Caki2 (cell line): ENCODE measurements at regions not wholly inside any gene's neighbourhood (a gene's known extent, or its start where the extent isn't known, plus 50 kb on each side); places are given as distances from the start of the nearest gene placed in this dataset.

ENCODE experiments used
- DNase-seq: peaks from one replicate; pipeline ENCODE4 v3.0.0-alpha.2; 2015; ENCODE audit warnings: low read depth
- in situ Hi-C: cut with HindIII; loops from 2 replicates; pipeline ENCODE4 v1.10.0; 2016; ENCODE audit warnings: low sequenced_read_pairs, low pct_unique_long_range_greater_than_20kb, mixed read lengths

DNA sequence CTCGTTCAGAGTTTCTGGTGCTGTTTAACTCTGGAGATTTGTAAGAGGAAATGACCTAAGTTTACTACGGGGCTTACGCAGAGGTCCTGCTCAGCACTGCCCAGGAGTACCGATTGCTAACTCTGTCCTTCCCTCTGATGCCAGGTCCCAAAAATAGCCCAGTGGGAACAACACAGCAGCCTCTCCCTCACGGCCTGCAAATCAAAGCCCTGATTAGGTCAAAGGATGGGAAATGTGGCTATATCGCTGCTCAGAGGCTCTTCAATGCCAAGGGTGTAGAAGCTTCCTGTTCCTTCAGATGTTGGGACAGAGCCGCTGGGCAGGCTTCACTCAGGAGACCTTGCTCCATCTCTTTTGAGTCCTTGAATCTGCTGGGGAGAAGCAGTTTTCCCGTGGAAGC is 174.2 kb upstream of the KCNJ16 start:
- no peak for DNase-seq
- in situ Hi-C loops: no loop called here

GRCh38 chr17:69906306-69906705 is 168.7 kb upstream of the KCNJ16 start:
- in situ Hi-C loops: no loop called here

GRCh38 chr17:69907132-69907847 is 167.7 kb upstream of the KCNJ16 start:
- DNase-seq: no peak
- in situ Hi-C loops: no loop called here

More at GRCh38 chr17:69906306-69906705, 168.7 kb upstream of the KCNJ16 start:
- DNase-seq: no peak

DNA sequence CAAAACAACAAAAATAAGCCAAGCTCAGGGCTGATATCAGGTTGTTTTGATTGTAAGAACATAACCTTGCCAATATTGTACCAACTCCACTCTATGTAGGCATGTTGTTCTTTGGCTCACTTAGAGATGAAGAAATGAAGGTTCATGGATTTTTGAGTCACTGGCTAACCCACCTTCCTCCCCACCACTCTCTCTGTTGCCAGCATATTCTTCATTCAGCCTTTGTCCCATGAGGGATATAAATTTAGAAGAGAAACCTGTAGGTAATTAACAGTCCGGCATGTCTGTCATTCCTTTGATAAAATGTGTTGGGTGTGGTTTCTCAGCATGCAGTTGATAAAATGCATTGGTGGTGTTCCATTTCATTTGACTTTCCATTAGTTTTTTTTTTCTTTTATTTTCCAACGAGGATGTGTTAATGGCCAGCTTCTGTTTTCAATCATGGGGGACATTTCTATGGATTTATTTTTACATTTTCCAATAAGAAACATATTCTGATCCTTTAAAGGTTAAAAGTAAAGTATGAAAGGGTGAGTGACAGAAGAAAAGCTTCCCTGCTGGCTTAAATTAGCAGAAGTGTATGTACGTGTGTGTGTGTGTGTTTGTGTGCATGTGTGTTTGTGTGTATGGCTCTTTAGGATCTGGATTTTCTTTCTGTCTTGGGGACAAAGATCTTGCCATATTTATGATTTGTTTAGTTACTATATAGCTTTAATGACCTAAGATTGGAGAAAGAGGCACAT is 166.2 kb upstream of the KCNJ16 start:
- DNase-seq: no peak
- in situ Hi-C loops: no loop called here

DNA sequence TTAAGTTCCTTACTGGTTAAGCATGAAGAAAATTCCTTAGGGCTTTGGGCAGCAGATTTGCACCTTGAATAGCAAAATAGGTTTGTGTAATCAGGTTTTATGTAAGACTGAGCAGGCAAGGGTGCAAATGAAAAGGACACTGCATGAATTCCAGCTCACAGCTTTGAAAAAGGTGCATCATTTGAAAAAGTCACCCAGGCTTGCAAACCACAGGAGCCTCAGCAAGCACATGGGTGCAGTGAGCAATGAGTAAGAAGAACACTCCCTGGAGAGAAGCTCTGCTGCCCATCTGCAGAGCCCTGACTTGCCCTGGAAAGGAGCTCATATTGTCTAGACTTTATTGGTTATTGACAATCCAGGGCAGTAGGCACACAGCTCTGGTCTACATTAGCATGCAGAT is 165.6 kb upstream of the KCNJ16 start:
- peak; percentile 10 for DNase-seq
- in situ Hi-C loops: no loop called here

DNA sequence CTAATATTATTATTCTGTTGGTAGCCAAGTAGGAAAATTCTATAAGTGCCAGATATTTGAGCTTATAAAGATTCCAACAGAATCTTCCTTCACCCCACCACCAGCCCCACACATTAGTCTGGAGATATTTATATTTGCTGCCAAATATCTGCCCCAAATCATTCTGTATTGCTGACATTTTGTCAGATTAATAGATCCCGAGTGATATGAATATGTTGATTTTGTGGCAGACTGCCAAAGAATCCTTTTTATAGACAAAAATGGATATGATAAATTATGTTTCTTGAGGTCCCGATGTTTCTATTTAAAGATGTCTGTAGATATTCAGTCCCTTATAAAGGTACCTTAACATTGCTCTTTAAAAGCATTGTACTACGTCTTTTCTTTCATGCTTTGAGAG is 162.2 kb upstream of the KCNJ16 start:
- DNase-seq: no peak
- in situ Hi-C loops: no loop called here

DNA sequence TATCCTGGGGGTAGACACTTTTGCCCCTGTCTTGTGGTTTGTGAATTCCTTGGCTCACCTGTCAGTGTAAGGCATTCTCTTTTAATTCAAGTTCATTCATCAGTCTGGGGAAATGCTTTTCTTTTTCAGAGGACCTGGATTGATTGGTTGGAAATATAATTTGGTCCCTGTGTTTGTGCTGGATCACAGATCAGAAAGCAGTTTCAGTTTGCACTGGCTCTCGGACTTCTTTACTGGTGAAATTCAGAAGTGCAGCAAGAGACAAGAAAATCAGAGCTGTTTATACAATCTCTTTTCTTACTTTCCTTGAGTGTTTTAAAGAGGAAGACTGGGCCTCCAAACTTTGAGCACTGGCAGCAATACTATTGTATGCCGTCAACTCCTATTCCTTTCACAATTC is 161.8 kb upstream of the KCNJ16 start:
- no peak for DNase-seq

GRCh38 chr17:69913616-69914015 is 161.4 kb upstream of the KCNJ16 start:
- no peak for DNase-seq
- in situ Hi-C loops: no loop called here

More for the DNA sequence above, 161.8 kb upstream of the KCNJ16 start:
- in situ Hi-C loops: no loop called here

- DNase-seq: no peak
These were observed 160.5 kb upstream of the KCNJ16 start for GRCh38 chr17:69914520-69914919.

GRCh38 chr17:69916761-69917160 is 158.3 kb upstream of the KCNJ16 start:
- in situ Hi-C loops: no loop called here
- no peak for DNase-seq

More at GRCh38 chr17:69914520-69914919, 160.5 kb upstream of the KCNJ16 start:
- in situ Hi-C loops: no loop called here

DNA sequence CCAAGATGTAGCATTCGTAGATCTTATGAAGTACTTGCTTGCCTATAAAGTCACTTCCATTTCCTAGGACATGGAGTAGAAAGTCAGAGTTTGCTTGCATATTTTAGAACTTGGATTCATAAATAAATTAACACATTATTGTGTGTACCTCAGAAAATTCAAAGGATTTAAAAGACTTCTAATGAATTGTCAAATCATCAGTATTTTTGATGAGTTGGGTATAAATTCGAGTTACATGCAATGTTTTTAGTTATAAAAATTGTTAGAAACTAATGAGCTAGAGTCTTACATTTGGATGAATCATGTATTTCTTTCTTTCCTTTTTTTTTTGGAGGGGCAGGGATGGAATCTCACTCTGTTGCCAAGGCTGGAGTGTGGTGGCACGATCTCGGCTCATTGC is 156.9 kb upstream of the KCNJ16 start:
- no peak for DNase-seq
- in situ Hi-C loops: no loop called here

GRCh38 chr17:69919789-69920188 is 155.2 kb upstream of the KCNJ16 start:
- DNase-seq: no peak
- in situ Hi-C loops: no loop called here

- DNase-seq: no peak
- in situ Hi-C loops: no loop called here
These were observed 154.0 kb upstream of the KCNJ16 start for GRCh38 chr17:69921046-69921445.

GRCh38 chr17:69928611-69929010 is 146.4 kb upstream of the KCNJ16 start:
- DNase-seq: no peak
- in situ Hi-C loops: no loop called here

DNA sequence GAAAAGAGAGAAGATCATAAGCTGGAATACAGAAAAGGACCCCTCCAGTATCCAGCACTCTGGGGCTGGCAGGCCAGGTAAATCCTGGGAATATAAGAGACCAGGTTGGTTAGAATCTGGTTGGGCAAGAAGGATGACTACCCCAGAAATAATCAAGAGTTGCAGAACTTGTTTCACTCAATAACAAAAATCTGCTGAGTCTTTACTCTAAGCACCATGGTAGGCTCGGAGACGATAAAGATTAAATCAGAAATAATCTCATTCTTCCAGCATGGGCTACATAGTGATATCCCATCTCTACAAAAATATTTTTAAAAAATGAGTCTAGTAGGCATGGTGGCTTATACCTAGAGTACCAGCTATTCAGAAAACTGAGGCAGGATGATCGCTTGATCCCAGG is 138.0 kb upstream of the KCNJ16 start:
- DNase-seq: no peak
- in situ Hi-C loops: no loop called here

DNA sequence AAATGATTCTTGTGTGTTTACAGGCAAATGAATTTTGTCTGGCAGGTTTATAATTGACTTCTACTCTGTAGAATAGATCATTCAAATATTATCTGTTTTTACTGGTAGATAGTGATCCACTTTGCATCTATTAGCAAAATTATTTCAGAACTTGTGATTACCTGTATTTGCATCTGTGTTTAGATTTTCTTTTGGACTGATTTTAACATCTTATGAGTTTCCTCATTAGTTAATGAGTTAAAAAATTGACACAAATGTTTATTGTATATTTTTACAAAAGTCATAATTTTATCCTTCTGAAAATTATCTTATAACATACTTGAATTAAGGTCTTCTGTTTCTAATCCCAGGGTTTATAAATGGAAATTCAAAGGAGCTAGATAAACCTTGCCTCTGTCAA is 132.0 kb upstream of the KCNJ16 start:
- no peak for DNase-seq
- in situ Hi-C loops: no loop called here

DNA sequence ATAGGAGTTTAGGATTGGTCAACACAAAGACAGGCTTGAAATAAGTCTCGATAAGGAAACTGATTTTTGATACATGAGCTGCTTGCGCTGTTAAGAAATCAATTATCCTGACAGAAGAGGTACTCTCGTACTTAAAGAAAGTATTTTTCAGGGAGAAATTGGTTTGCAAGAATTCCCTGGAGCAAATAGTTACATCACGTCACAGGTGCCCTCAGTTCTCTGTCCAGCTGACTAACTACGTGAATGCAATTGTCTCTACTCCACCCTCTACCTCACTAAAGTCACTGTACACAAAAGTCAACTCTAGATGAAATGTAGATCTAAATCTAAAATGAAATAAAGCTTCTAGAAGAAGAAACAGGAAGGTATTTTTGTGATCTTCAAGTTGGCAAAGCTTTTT is 130.6 kb upstream of the KCNJ16 start:
- in situ Hi-C loops: no loop called here
- DNase-seq: no peak

GRCh38 chr17:69945698-69946185 is 129.3 kb upstream of the KCNJ16 start:
- in situ Hi-C loops: no loop called here
- no peak for DNase-seq

DNA sequence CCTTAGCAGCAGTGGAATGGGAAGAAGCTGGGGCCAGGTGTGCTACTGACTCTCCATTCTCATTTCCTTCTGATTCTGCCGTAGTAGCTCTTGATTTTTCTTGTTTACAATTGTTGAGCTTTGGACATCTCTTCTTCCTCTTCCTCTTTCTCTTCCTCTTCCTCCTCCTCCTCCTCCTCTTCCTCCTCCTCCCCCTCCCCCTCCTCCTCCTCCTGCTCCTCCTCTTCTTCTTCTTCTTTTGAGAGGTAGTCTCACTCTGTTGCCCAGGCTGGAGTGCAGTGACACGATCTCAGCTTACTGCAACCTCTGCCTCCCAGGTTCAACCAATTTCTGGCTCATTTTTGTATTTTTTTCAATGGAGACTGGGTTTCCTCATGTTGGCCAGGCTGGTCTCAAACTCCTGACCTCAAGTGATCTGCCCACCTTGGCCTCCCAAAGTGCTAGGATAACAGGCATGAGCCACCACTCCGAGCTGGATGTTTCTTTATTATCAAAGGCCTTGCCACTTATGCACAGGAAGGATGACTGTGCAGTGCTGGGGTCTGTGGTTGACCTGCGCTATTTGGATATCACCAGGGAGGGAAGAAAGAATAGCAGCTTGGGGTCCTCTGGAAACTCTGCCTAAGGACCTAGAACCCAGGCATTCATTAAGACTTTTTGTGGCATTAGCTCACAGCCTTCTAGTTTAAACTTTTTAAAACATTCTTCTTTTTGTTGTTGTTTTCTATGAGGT is 127.8 kb upstream of the KCNJ16 start:
- in situ Hi-C loops: no loop called here
- no peak for DNase-seq
